NCI-H1930 (cell line): ENCODE measurements at regions not wholly inside any gene's neighbourhood (a gene's known extent, or its start where the extent isn't known, plus 50 kb on each side); places are given as distances from the start of the nearest gene placed in this dataset.
"Not testable (repeated sequence)": the region's sequence is repeated elsewhere in the genome, so short reads cannot be mapped to it uniquely, and the experiment has no call there.

Source experiments
- DNase-seq, 2 experiments: peaks; one replicate each; lab custom pipeline; 2025; lab: John Stamatoyannopoulos, UW

- DNase-seq, result no peak
Measured at GRCh38 chr7:53397911-53398310, 362.5 kb downstream of the POM121L12 start.

DNA sequence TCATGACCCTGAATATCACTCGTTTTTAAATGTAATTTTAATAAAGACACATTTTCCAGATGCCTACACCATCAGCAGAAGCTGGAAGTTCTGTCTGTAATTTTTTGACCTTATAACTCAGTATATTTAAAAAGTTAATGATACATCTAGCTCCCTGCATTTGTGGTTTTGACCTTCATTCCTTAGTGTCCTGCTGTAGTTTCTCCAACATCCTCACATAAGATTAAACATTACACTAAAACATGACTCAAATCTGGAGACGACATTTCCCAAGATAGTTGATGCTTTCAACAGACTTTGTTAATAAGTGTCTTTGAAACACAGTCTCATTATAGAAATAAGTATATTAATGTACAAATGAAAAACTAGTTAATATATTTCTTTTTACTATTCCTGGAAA, 363.1 kb downstream of the POM121L12 start:
- no peak for DNase-seq

GRCh38 chr7:53413021-53413420, 377.6 kb downstream of the POM121L12 start:
- DNase-seq, result no peak

- no peak for DNase-seq
Measured at GRCh38 chr7:53415816-53416215, 380.4 kb downstream of the POM121L12 start.

DNA sequence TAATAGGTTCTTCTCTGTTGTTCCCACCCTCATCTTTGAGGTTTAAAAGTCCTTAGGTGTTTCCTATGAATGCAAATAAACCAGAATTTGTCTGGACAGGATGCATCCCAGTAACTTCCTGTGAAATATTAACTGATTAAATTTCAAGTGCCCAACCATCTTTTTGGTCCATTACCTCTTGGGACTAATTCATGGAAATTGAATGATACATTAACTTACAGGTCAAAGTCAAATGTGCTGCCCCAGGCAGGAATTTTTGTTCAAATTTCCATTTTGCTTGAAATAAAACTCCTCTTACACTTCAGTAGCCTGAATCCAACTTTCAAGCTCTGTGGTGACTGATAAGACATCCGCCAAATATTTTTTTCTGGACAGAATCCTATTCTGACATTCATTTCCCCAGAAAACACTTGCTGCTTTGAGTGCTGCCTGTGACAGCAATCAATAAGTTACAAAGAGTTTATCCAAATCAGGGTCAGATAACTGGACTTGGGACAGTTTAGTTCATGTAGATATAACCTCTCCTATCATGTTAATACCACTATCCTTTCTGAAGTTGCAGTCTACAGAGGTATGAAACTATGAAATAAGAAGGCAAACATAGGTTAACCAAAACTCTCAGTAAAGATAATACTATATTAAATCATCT, 383.5 kb downstream of the POM121L12 start:
- DNase-seq, result no peak

DNA sequence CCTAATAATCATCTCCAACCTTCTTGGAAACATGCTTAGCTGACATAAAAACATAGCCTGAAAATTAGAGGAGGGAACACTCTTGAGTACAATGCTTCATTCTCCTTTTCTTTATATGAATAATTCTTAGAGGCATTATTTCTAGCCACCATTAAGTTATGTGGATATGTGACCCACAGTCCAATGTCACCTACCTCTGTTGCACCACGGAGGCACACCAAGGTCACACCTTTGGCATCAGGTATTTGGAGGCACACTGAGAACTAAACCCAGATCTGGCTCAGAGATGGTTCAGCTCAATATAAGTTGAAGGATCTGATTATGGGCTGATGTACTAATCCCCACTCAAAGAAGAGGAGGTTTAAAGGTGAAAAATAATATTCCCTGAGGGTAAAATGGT, 385.1 kb downstream of the POM121L12 start:
- no peak for DNase-seq

DNA sequence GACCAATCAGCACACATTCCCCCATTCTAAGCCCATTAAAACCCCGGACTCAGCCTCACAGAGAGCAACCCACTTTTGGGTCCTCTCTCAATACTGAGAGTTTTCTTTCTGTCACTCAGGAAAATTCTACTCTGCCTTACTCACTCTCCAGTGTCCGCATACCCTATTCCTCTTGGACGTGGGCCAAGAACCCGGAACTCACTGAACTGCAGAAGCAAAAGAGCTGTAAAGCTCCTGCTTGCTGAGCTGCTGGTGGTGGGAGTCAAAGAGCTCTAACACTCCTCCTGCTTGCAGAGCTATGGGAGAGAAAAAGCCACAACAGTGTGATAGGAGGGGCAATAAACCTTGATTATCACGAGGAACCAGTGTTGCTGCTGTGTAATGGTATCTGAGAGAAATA, 386.9 kb downstream of the POM121L12 start:
- no peak for DNase-seq

GRCh38 chr7:53426145-53426750, 390.8 kb downstream of the POM121L12 start:
- no peak for DNase-seq

GRCh38 chr7:53428045-53428444, 392.6 kb downstream of the POM121L12 start:
- DNase-seq, result no peak

- DNase-seq, result no peak
Measured at GRCh38 chr7:53431901-53432300, 396.5 kb downstream of the POM121L12 start.

DNA sequence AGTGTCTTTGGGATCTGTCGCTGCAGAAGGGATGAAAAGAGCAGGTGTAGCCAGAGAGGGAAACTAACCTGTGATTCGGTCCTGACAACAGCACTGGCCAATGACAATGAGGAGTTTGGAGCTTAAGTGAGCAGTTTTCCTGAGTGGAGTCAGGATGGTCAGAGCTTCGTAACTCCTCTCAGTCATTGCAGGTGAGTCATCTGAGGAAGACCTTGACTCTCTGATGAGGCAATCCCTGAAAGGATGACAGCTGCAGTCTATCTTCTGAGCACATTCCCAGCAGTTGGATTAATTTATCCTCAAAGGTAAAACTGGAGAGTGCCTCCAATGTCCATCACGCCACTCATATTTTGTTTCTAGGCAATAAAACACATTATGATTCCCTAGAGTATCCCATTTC, 401.9 kb downstream of the POM121L12 start:
- DNase-seq, result no peak

DNA sequence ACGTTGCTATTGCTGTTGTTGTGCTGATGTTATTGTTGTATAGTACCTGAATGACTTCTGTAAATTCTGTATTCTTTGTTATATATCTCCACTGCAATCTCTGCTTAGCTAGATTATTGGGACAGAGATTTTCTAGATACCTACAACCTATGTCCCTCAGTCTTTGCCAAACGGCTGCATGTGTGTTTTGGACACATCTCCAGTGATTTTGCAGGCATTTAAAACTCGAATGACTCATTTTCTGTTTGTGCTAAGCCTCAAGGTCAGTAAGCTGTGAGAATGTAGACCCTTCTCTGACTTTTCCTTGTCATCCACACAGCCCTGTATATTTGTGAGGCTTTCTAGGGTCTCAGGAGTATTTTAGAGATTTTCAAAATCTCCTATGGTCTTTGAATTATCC, 410.7 kb downstream of the POM121L12 start:
- no peak for DNase-seq

DNA sequence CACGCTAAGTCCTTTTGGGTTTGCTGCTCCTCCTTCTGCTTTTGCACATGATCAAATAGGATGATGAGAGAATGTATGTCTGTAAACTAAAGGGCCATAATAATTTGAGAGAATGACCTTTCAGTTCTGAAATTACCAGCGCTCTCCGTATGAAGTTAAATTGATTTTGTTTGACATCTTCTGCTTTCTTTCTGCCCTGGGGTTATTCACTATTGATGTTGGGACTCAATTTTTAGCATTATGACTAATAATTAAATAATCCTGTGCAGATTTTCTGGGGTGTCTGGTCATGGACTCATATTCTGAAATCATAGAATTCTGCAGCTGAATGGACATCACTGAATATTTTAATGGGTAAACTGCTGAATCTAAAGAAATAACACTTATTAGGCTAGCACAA, 423.2 kb downstream of the POM121L12 start:
- DNase-seq, result no peak

- DNase-seq, result no peak
Measured at GRCh38 chr7:53466371-53466770, 430.9 kb downstream of the POM121L12 start.

DNA sequence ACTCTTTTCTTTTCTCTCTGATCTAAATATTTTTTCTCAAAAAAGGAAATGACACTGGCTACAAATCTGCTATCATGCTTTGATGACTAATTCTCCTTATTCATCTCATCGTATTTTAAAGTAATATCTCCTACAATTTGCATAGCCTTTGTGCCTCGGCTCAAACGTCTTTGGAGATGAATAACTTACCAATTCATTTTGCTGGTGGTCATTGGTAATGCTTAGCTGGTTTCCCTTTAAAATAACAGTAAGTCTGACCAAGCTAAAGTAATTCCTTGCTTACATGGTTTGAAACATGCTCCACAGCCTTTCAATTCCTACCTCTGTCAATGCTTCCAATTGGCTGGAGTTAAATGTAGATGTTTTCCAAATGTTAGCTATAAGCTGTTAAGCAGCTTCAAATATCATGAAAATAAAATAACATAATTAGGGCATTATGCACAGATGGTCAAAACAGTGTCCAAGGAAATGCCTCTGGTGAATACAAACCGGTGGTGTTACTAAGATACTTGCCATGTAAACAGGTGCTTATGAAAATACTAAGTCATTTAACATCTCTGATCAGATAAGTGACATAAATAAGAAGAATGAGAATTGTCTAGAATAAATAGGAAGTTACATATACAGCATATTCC, 435.0 kb downstream of the POM121L12 start:
- DNase-seq, result no peak

DNA sequence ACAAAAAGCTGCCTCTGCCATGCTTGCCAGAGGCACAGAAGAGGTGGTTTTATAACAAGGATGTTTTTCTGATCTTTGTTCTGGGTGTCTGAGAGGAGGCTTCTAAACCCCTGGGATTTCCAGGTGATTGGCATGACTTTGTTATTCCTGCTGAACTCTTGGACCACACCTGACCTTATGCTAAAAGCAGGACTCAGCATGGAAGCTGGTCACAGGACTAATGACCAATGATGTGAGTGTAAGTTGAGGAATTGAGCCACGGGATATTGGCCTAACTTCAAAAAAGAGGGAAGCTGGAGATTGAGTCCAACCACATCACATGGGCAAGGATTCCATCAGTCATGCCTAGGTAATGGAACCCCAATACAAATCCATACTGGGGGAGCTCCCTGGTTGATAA, 437.9 kb downstream of the POM121L12 start:
- DNase-seq, result no peak

DNA sequence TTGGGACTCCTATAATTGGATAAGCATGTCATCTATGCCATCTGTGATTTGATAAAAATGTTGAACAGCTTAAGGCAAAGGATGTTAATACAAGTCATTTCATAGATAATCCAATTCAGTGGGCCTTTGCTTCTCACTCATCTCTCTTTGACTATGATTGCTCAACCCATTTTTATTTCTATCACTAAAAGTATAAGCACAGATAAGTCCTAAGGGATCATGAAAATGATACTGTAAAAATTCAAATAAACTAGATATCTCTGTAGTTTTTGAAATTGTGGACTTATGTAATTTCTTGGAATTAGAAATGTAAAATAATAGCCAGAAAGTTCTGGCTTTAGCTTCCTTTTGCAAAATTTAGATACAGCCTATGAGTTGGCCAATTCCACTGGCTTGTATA, 440.3 kb downstream of the POM121L12 start:
- DNase-seq, result no peak

GRCh38 chr7:53476566-53476965, 441.1 kb downstream of the POM121L12 start:
- DNase-seq, result no peak

- no peak for DNase-seq
Measured at GRCh38 chr7:53485354-53485753, 449.9 kb downstream of the POM121L12 start.

- DNase-seq, result no peak
Measured at GRCh38 chr7:53491051-53491450, 455.6 kb downstream of the POM121L12 start.

GRCh38 chr7:53495181-53495580, 459.7 kb downstream of the POM121L12 start:
- not testable (repeated sequence) for DNase-seq

GRCh38 chr7:53500076-53500475, 464.6 kb downstream of the POM121L12 start:
- DNase-seq, result no peak

DNA sequence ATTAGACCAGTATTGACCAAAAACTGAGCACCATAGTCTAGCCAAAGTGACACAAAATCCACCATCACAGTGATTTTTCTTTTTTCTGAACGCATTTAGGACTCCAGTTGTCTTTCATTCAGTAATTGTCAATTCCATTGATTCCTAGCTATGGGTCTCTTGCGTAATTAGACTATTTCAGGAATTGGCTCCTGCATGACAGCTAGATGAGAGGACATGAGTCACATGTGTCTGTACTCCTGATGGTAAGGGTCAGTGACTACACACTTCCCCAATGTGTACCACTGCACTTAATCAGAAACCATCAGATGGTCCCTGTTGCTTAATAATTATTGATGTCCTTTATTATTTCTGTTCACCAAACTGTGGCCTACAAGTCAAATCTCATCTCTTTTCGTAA, 469.5 kb downstream of the POM121L12 start:
- no peak for DNase-seq

DNA sequence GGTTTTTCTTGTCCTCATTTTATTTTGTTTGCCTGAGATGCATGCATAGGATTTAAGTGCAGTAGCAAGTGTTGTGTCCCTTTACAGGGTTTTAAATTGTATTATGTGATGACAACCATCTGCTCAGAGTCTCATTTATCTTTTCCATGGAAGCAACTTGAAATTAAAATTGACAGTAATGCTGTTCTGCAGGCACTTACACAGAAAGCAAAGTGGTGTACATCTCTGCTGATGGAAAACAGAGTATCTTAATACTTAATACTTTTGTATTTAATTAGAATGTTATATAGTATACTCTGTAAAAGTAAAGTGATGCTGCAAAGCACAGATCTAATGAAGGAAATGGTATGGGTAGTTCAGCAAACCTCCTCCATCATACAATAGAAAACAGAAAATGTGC, 482.9 kb downstream of the POM121L12 start:
- no peak for DNase-seq
